ENCODE measurements at regions not wholly inside any gene's neighbourhood (a gene's known extent, or its start where the extent isn't known, plus 50 kb on each side); places are given as distances from the start of the nearest gene placed in this dataset.

DNA sequence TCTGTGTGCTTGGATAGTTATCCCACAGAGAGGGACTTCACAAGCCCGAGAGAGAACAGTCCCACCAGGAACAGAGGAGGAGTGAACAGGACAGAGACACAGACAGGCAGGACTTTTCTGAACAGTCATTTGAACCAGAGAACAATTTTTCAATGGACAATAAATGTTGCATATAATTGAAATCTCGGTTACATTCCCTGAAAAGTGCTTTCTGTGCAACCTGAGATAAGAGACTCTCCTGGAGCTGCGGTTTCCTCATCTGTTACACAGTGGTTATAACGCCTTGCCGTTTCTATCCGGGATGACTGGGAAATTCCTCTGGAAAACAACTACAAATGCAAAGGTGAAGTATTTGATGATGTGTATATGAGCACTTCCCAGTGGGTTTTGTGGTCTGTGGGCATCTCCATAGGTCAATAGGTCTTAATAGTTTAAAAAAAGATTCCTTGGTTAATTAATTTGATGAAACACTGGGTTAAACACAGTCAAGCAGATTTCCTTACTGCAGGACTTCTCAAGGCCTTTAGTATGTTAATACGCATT, 87.2 kb upstream of the HPCAL1 start:
- DNase-seq (ENCODE audit: low spot score in 2 of 2) = no peak
- Histone ChIP-seq H3K27me3 (peaks cover 11% of the 10 kb centered on the region), H3K27ac (no peak overlapping the region), H3K9me3 (no peaks in the 10 kb centered on the region), H3K4me3 (no peak overlapping the region), H3K36me3 (no peaks in the 10 kb centered on the region), H3K4me1 (no peaks in the 10 kb centered on the region)
- 97% methylated on average over 7 of the region's 7 CpGs for WGBS
- no peak for TF ChIP-seq POLR2A (IDR thresholded peaks at IDR 0.05)
- no peak for TF ChIP-seq EP300 (IDR thresholded peaks at IDR 0.05)
- TF ChIP-seq, protein P1, sequence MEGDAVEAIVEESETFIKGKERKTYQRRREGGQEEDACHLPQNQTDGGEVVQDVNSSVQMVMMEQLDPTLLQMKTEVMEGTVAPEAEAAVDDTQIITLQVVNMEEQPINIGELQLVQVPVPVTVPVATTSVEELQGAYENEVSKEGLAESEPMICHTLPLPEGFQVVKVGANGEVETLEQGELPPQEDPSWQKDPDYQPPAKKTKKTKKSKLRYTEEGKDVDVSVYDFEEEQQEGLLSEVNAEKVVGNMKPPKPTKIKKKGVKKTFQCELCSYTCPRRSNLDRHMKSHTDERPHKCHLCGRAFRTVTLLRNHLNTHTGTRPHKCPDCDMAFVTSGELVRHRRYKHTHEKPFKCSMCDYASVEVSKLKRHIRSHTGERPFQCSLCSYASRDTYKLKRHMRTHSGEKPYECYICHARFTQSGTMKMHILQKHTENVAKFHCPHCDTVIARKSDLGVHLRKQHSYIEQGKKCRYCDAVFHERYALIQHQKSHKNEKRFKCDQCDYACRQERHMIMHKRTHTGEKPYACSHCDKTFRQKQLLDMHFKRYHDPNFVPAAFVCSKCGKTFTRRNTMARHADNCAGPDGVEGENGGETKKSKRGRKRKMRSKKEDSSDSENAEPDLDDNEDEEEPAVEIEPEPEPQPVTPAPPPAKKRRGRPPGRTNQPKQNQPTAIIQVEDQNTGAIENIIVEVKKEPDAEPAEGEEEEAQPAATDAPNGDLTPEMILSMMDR (IDR thresholded peaks at IDR 0.05) = no peak
- TF ChIP-seq POLR2AphosphoS5 (IDR thresholded peaks at IDR 0.05) = no peak

DNA sequence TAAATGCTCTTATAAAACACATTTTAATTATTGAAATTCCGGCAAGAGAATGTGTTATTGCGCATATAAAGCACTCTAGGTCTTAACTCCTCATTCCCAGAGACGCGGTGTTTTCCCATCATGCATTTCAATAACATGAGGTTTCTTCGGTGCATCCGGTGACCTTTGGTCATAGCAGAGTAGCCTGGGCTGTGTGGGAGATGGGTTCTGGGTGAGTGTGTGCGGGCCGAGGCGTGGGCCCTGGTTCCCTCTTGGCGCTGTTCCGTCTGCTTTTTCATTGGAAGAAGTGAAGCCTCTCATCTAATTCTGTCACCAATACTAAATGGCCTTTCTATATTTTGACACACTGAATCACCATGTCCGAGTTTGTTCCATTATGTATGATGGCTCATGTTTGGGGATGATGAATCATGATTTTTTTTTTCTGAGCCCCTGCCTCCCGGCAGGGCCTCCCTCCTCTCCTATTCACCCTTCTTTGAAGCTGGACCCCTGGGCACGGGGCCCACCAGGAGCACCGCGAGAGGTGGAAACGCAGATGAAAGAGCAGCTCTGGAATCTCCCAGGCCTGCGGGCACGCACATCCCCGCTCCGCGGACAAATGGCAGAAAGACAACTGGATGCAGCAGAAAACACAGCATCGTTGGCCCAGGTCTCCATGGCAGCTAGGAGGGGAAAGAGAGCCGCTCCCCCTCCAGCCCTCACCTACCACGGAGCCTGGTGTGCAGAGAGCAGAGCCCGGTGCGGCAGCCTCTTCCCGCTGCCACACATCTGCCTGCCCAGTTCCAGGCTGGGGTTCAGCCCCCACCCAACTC, 85.8 kb upstream of the HPCAL1 start:
- no peaks in the 10 kb centered on the region for H3K9me3 ChIP-seq
- no peaks in the 10 kb centered on the region for H3K4me1 ChIP-seq
- no peak overlapping the region for H3K4me3 ChIP-seq
- DNase-seq (ENCODE audit: low spot score in 2 of 2) = no peak
- no peak for TF ChIP-seq POLR2AphosphoS5 (IDR thresholded peaks at IDR 0.05)
- no peak for TF ChIP-seq EP300 (IDR thresholded peaks at IDR 0.05)
- no peak for TF ChIP-seq POLR2A (IDR thresholded peaks at IDR 0.05)
- TF ChIP-seq, protein P1 (IDR thresholded peaks at IDR 0.05) = no peak
- WGBS = 68% methylated on average over 24 of the region's 28 CpGs
- H3K27ac ChIP-seq = no peak overlapping the region
- H3K27me3 ChIP-seq = peaks cover 17% of the 10 kb centered on the region
- no peaks in the 10 kb centered on the region for H3K36me3 ChIP-seq

DNA sequence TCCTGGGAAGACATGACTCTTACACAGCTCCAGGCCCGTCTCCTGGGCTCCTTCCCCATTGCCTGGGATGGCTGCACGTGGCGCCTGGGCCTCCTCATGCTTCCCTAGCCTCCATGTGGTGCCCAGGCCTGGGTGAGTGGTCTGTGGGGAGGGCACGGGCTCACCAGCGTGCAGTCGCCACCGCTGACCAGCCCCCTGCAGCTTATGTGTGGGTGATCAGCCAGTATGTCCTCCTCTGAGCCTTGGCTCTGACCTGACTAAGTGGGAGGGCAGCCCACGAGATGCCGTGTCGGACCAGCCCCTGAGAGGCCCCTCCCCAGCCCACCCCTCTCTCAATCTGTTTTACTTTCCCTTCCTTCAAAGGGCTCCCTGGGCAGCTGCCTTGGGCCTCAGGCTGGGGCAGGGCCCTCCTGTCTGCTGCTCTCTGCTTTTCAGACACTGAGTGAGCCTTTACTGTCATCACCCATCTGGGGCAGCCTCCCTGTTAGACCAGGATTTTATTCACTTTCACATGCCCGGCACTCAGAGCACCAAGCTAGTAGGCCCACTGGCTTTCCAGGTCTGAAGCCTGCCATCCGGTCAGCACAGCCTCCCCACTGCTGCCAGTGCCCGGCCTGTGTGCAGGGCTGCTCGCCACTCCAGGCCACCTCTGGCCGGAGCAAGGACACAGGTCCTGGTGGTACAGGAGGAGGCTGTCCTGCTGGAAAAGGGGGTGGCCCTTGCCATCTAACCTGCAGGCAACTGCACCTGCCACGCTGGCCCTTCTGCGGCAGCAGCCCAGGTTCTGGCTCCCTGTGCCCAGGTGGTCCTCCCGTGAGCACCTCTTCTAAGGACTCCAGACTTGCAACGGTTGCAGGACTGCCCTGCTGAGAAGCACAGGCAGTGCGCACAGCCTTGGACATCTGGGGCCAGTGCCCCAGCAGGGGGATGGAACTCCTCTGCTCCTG, 84.9 kb upstream of the HPCAL1 start:
- Histone ChIP-seq H3K36me3 (no peaks in the 10 kb centered on the region), H3K9me3 (no peaks in the 10 kb centered on the region), H3K27me3 (peaks cover 20% of the 10 kb centered on the region), H3K4me3 (no peak overlapping the region), H3K27ac (no peak overlapping the region), H3K4me1 (no peaks in the 10 kb centered on the region)
- DNase-seq (ENCODE audit: low spot score in 2 of 2) = no peak
- whole genome bisulfite sequencing = 80% methylated on average over 14 of the region's 20 CpGs
- no peak for TF ChIP-seq EP300 (IDR thresholded peaks at IDR 0.05)
- no peak for TF ChIP-seq POLR2A (IDR thresholded peaks at IDR 0.05)
- TF ChIP-seq POLR2AphosphoS5 (IDR thresholded peaks at IDR 0.05) = no peak
- TF ChIP-seq, protein P1 (IDR thresholded peaks at IDR 0.05) = no peak

DNA sequence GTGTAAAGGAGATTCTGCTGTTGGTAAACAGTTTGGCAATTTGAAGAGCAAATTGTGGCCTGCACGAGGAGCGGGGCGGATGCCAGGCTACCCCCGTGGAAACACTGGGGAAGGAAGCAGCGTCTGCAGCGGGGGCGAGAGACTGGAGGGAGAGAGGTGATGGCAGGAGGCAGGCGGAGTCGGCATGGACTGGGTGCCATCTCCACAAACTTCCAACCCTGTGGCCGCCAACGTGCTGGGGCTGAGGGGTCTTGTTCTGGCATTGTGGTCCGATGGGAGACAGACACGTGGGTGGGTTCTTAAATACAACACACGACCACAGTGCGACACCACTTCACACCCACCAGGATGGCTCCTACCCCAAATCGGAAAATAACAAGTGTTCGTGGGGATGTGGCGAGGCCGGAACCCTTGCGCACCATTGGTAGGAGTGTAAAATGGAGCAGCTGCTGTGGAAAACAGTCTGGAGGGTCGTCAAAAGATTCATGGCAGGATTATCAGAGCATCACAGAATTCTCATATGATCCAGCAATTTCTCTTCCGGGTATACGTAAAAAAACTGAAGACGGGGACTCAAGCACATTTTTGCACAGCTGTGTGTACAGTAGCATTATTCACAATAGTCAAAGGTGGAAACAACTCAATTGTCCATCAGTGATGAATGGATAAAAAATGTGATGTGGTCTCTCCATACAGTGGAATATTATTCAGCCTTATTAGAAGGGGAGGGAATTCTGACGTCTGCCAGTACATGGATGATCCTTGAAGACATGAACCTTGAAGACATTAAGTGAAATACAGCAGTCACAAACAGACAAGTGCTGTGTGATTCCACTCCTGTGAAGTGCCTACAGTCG, 82.4 kb upstream of the HPCAL1 start:
- WGBS = 87% methylated on average over 26 of the region's 26 CpGs
- Histone ChIP-seq H3K9me3 (no peaks in the 10 kb centered on the region), H3K27me3 (peaks cover 20% of the 10 kb centered on the region), H3K4me3 (no peak overlapping the region), H3K27ac (no peak overlapping the region), H3K4me1 (no peaks in the 10 kb centered on the region), H3K36me3 (no peaks in the 10 kb centered on the region)
- TF ChIP-seq, protein P1 (IDR thresholded peaks at IDR 0.05) = no peak
- TF ChIP-seq EP300 (IDR thresholded peaks at IDR 0.05) = no peak
- no peak for TF ChIP-seq POLR2A (IDR thresholded peaks at IDR 0.05)
- TF ChIP-seq POLR2AphosphoS5 (IDR thresholded peaks at IDR 0.05) = no peak
- no peak for DNase-seq (ENCODE audit: low spot score in 2 of 2)
